ENCODE measurements at regions not wholly inside any gene's neighbourhood (a gene's known extent, or its start where the extent isn't known, plus 50 kb on each side); places are given as distances from the start of the nearest gene placed in this dataset.

GRCh38 chr2:36270758-36271157, 84.8 kb upstream of the CRIM1 start:
- DNase-seq, result no peak
- Mint-ChIP-seq H3K9me3 (peaks cover 25% of the 10 kb centered on the region), H3K4me1 (no peaks in the 10 kb centered on the region), H3K27me3 (ENCODE audit: low read depth, poor library complexity) (no peaks in the 10 kb centered on the region), H3K27ac (no peak overlapping the region), H3K4me3 (no peak overlapping the region), H3K36me3 (ENCODE audit: low read depth) (peaks cover 8% of the 10 kb centered on the region)
- TF ChIP-seq, protein P1, sequence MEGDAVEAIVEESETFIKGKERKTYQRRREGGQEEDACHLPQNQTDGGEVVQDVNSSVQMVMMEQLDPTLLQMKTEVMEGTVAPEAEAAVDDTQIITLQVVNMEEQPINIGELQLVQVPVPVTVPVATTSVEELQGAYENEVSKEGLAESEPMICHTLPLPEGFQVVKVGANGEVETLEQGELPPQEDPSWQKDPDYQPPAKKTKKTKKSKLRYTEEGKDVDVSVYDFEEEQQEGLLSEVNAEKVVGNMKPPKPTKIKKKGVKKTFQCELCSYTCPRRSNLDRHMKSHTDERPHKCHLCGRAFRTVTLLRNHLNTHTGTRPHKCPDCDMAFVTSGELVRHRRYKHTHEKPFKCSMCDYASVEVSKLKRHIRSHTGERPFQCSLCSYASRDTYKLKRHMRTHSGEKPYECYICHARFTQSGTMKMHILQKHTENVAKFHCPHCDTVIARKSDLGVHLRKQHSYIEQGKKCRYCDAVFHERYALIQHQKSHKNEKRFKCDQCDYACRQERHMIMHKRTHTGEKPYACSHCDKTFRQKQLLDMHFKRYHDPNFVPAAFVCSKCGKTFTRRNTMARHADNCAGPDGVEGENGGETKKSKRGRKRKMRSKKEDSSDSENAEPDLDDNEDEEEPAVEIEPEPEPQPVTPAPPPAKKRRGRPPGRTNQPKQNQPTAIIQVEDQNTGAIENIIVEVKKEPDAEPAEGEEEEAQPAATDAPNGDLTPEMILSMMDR (IDR thresholded peaks at IDR 0.05), result no peak

GRCh38 chr2:36267194-36267593, 88.4 kb upstream of the CRIM1 start:
- H3K4me1 Mint-ChIP-seq, result no peaks in the 10 kb centered on the region
- H3K9me3 Mint-ChIP-seq, result peaks cover 25% of the 10 kb centered on the region
- no peaks in the 10 kb centered on the region for H3K27me3 Mint-ChIP-seq (ENCODE audit: low read depth, poor library complexity)
- peaks cover 8% of the 10 kb centered on the region for H3K36me3 Mint-ChIP-seq (ENCODE audit: low read depth)
- no peak overlapping the region for H3K4me3 Mint-ChIP-seq
- no peak overlapping the region for H3K27ac Mint-ChIP-seq
- TF ChIP-seq, protein P1 (IDR thresholded peaks at IDR 0.05), result no peak
- no peak for DNase-seq

DNA sequence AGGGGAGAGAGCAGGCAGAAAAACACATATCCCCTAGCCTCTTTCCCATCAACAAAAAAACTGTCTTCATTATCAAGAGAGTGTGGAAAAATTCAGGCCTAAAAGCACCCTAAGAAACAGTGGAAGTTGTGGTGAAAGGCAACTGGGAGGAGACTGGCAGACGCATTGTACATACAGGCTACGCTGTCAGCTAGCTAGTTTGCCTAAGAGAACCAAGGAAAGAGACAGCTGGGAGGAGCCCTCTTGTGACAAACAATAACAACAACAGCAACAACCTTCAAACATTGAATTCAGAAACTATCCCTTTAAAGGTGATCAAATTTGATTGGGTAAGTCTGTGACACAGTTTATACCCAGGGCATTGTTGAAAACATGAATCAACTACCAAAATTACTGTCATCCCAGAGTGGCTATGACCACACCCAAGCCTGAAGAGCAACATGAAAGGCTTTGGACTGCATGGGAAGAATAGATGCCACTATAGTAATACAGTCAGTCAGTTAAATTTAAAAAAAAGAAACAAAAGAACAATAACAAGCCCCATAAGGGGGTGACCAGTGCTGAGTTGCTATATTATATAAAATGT, 88.9 kb upstream of the CRIM1 start:
- no peak for DNase-seq
- H3K27me3 Mint-ChIP-seq (ENCODE audit: low read depth, poor library complexity), result no peaks in the 10 kb centered on the region

GRCh38 chr2:36262581-36262980, 93.0 kb upstream of the CRIM1 start:
- H3K27ac Mint-ChIP-seq, result no peak overlapping the region
- H3K9me3 Mint-ChIP-seq, result peaks cover 16% of the 10 kb centered on the region
- H3K27me3 Mint-ChIP-seq (ENCODE audit: low read depth, poor library complexity), result peaks cover 4% of the 10 kb centered on the region
- peaks cover 7% of the 10 kb centered on the region for H3K36me3 Mint-ChIP-seq (ENCODE audit: low read depth)
- H3K4me1 Mint-ChIP-seq, result no peaks in the 10 kb centered on the region
- TF ChIP-seq, protein P1 (IDR thresholded peaks at IDR 0.05), result no peak
- H3K4me3 Mint-ChIP-seq, result no peak overlapping the region
- DNase-seq, result no peak

More for the DNA sequence above, 88.9 kb upstream of the CRIM1 start:
- Mint-ChIP-seq H3K4me3 (no peak overlapping the region), H3K4me1 (no peaks in the 10 kb centered on the region), H3K9me3 (peaks cover 25% of the 10 kb centered on the region), H3K36me3 (ENCODE audit: low read depth) (peaks cover 8% of the 10 kb centered on the region), H3K27ac (no peak overlapping the region)
- TF ChIP-seq, protein P1 (IDR thresholded peaks at IDR 0.05), result no peak

GRCh38 chr2:36255863-36256262, 99.7 kb upstream of the CRIM1 start:
- Mint-ChIP-seq H3K4me3 (no peak overlapping the region), H3K36me3 (ENCODE audit: low read depth) (no peaks in the 10 kb centered on the region), H3K9me3 (no peaks in the 10 kb centered on the region), H3K27me3 (ENCODE audit: low read depth, poor library complexity) (peaks cover 4% of the 10 kb centered on the region), H3K27ac (no peak overlapping the region), H3K4me1 (peaks cover 15% of the 10 kb centered on the region)
- no peak for DNase-seq
- TF ChIP-seq, protein P1 (IDR thresholded peaks at IDR 0.05), result no peak

DNA sequence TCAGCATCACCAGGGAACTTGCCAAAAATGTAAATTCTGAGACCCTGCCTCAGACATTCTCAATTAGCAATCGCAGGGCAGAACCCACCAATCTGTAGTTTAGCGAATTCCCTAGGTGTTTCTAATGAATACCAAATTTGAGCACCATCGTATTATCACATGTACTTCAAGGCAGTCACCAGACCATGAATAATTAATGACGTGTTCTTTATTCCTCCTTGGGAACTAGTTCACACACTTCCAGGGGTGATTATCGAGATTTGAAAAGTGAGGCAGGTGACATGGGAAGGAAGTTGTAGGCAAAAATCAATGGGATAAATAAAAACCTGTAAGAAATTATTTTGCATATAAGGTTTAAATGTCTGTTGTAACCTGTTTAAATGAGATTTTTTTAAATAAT, 102.5 kb upstream of the CRIM1 start:
- no peak for DNase-seq
- Mint-ChIP-seq H3K4me3 (no peak overlapping the region), H3K9me3 (no peaks in the 10 kb centered on the region), H3K27ac (no peak overlapping the region), H3K27me3 (ENCODE audit: low read depth, poor library complexity) (no peaks in the 10 kb centered on the region), H3K36me3 (ENCODE audit: low read depth) (no peaks in the 10 kb centered on the region), H3K4me1 (peaks cover 15% of the 10 kb centered on the region)
- TF ChIP-seq, protein P1 (IDR thresholded peaks at IDR 0.05), result no peak

Data from nephron progenitor cell (in vitro differentiated cells).